SK-N-SH treated with all-trans-retinoic acid at 6 μM for 48 hours (cell line): ENCODE measurements at regions not wholly inside any gene's neighbourhood (a gene's known extent, or its start where the extent isn't known, plus 50 kb on each side); places are given as distances from the start of the nearest gene placed in this dataset.

Source experiments
- ATAC-seq: fragments of 200-7000 bp; cut with Tn5 transposase; 3 replicates; pipeline ENCODE4 v1.9.1; 2020; ENCODE audit warnings: mild to moderate bottlenecking, moderate library complexity
- ARNTL ChIP-seq: fragments of 450-650 bp; formaldehyde crosslinking; IDR thresholded peaks from 2 replicates; pipeline ENCODE4 v1.5.0; 2020; ENCODE audit warnings: low read depth, mild to moderate bottlenecking, moderate library complexity, borderline replicate concordance
- BACH2 ChIP-seq: fragments of 250-450 bp; sonication (Bioruptor Pico); IDR thresholded peaks from 2 replicates; pipeline ENCODE4 v1.9.0; 2021; ENCODE audit warnings: mild to moderate bottlenecking, borderline replicate concordance
- CSRNP3 ChIP-seq: fragments of 250-450 bp; sonication (Bioruptor Pico); IDR thresholded peaks from 2 replicates; pipeline ENCODE4 v1.5.1; 2021; ENCODE audit warnings: mild to moderate bottlenecking, moderate library complexity
- ESRRG ChIP-seq: fragments of 250-450 bp; sonication (Bioruptor Pico); IDR thresholded peaks from 2 replicates; pipeline ENCODE4 v1.6.1; 2021; ENCODE audit warnings: mild to moderate bottlenecking
- GLIS3 ChIP-seq: fragments of 250-450 bp; sonication (Bioruptor Pico); IDR thresholded peaks from 2 replicates; pipeline ENCODE4 v1.5.0; 2020; ENCODE audit warnings: mild to moderate bottlenecking, moderate library complexity
- ISL1 ChIP-seq: fragments of 250-450 bp; sonication (Bioruptor Pico); IDR thresholded peaks from 2 replicates; pipeline ENCODE4 v2.1.2; 2022; ENCODE audit warnings: mild to moderate bottlenecking, moderate library complexity
- OSR1 ChIP-seq: fragments of 250-450 bp; sonication (Bioruptor Pico); IDR thresholded peaks from 2 replicates; pipeline ENCODE4 v1.8.0; 2022; ENCODE audit warnings: moderate library complexity, mild to moderate bottlenecking, inconsistent platforms
- PATZ1 ChIP-seq: fragments of 250-450 bp; sonication (Bioruptor Pico); IDR thresholded peaks from 2 replicates; pipeline ENCODE4 v1.8.0; 2020; ENCODE audit warnings: mild to moderate bottlenecking, moderate library complexity, borderline replicate concordance
- POU6F1 ChIP-seq: fragments of 250-450 bp; sonication (Bioruptor Pico); IDR thresholded peaks from 2 replicates; pipeline ENCODE4 v1.8.0; 2021; ENCODE audit warnings: low read depth, mild to moderate bottlenecking, moderate library complexity, borderline replicate concordance
- PPARA ChIP-seq: fragments of 250-450 bp; sonication (Bioruptor Pico); IDR thresholded peaks from 2 replicates; pipeline ENCODE4 v1.5.0; 2020; ENCODE audit warnings: mild to moderate bottlenecking, borderline replicate concordance
- RARB ChIP-seq: fragments of 250-450 bp; sonication (Bioruptor Pico); IDR thresholded peaks from 2 replicates; pipeline ENCODE4 v1.8.0; 2021; ENCODE audit warnings: mild to moderate bottlenecking, moderate library complexity
- SNAI2 ChIP-seq: fragments of 250-450 bp; sonication (Bioruptor Pico); IDR thresholded peaks from 2 replicates; pipeline ENCODE4 v1.5.0; 2020; ENCODE audit warnings: mild to moderate bottlenecking, moderate library complexity
- TOX ChIP-seq: fragments of 250-450 bp; sonication (Bioruptor Pico); IDR thresholded peaks from 2 replicates; pipeline ENCODE4 v1.8.0; 2021; ENCODE audit warnings: mild to moderate bottlenecking, moderate library complexity, borderline replicate concordance
- ZC3H10 ChIP-seq: fragments of 250-450 bp; sonication (Bioruptor Pico); IDR thresholded peaks from 2 replicates; pipeline ENCODE4 v1.5.1; 2021; ENCODE audit warnings: mild to moderate bottlenecking, moderate library complexity
- ZFP3 ChIP-seq: fragments of 250-450 bp; sonication (Bioruptor Pico); IDR thresholded peaks from 2 replicates; pipeline ENCODE4 v1.5.0; 2020; ENCODE audit warnings: mild to moderate bottlenecking, moderate library complexity
- ZFP30 ChIP-seq: fragments of 450-650 bp; formaldehyde crosslinking; IDR thresholded peaks from 2 replicates; pipeline ENCODE4 v1.5.0; 2022; ENCODE audit warnings: mild to moderate bottlenecking, moderate library complexity
- ZNF565 ChIP-seq: fragments of 450-650 bp; formaldehyde crosslinking; conservative IDR thresholded peaks from 2 replicates; pipeline ENCODE4 v1.5.0; 2020; ENCODE audit warnings: low read depth, mild to moderate bottlenecking, moderate library complexity
- ZNF70 ChIP-seq: fragments of 450-650 bp; formaldehyde crosslinking; IDR thresholded peaks from 2 replicates; pipeline ENCODE4 v1.5.0; 2020; ENCODE audit warnings: mild to moderate bottlenecking, moderate library complexity
- ZNF8 ChIP-seq: fragments of 450-650 bp; formaldehyde crosslinking; IDR thresholded peaks from 2 replicates; pipeline ENCODE4 v1.5.0; 2020; ENCODE audit warnings: mild to moderate bottlenecking, moderate library complexity
- TF ChIP-seq, protein P1 (sequence below): fragments of 250-450 bp; sonication (Bioruptor Pico); IDR thresholded peaks from 2 replicates; pipeline ENCODE4 v1.5.0; 2020; ENCODE audit warnings: mild to moderate bottlenecking, moderate library complexity
- TF ChIP-seq, protein P2 (sequence below): fragments of 250-450 bp; sonication (Bioruptor Pico); IDR thresholded peaks from 2 replicates; pipeline ENCODE4 v1.5.1; 2020; ENCODE audit warnings: low read depth, mild to moderate bottlenecking, moderate library complexity

GRCh38 chr13:24091080-24091479 lies 69.4 kb upstream of the SPATA13 start (continued):
- TF ChIP-seq TOX (CRISPR knock-in tag) (no peak), BACH2 (CRISPR knock-in tag) (no peak), CSRNP3 (no peak), ZC3H10 (CRISPR knock-in tag) (no peak), ZNF70 (CRISPR knock-in tag) (no peak)

GRCh38 chr13:24092108-24092507 lies 68.4 kb upstream of the SPATA13 start:
- no peak for ATAC-seq
- no peak for TF ChIP-seq ZC3H10 (CRISPR knock-in tag)
- no peak for TF ChIP-seq ISL1 (CRISPR knock-in tag)
- TF ChIP-seq ZNF565: no peak
- TF ChIP-seq POU6F1: no peak
- TF ChIP-seq ZFP30 (CRISPR knock-in tag): no peak
- TF ChIP-seq ZNF8 (CRISPR knock-in tag): no peak
- TF ChIP-seq ARNTL (CRISPR knock-in tag): no peak
- no peak for TF ChIP-seq CSRNP3
- TF ChIP-seq ZNF70 (CRISPR knock-in tag): no peak
- TF ChIP-seq PATZ1 (CRISPR knock-in tag): no peak
- TF ChIP-seq ESRRG: no peak
- no peak for TF ChIP-seq TOX (CRISPR knock-in tag)
- TF ChIP-seq SNAI2: no peak
- no peak for TF ChIP-seq RARB (CRISPR knock-in tag)
- TF ChIP-seq PPARA (CRISPR knock-in tag): no peak
- TF ChIP-seq, all 23 proteins: peak for 0

DNA sequence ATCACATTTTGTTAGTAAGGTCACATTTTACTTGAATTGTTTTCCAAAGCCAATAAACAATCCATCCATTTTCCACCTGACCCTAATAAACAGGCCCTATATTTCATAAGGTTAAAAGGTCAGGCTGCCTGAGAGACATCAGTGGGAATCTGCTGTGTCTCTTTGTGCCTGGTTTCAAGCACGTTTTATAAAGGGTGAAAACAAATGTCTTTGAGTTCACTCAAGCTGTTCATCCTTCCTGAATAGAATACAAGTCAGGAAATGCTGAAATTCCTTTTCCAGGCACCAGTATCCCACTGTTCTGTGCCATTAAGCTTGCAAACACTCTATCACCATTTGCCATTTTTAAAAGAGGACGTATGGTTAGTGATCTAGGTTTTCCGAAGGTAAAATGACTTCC lies 67.5 kb upstream of the SPATA13 start:
- ATAC-seq: no peak
- TF ChIP-seq ZNF70 (CRISPR knock-in tag) (no peak), GLIS3 (CRISPR knock-in tag) (no peak), ZNF8 (CRISPR knock-in tag) (no peak), ZNF565 (no peak), PATZ1 (CRISPR knock-in tag) (no peak), POU6F1 (no peak), ESRRG (no peak), OSR1 (CRISPR knock-in tag) (no peak), CSRNP3 (no peak), ZC3H10 (CRISPR knock-in tag) (no peak), ZFP3 (CRISPR knock-in tag) (no peak), TOX (CRISPR knock-in tag) (no peak), ARNTL (CRISPR knock-in tag) (no peak)
- TF ChIP-seq, protein P1, sequence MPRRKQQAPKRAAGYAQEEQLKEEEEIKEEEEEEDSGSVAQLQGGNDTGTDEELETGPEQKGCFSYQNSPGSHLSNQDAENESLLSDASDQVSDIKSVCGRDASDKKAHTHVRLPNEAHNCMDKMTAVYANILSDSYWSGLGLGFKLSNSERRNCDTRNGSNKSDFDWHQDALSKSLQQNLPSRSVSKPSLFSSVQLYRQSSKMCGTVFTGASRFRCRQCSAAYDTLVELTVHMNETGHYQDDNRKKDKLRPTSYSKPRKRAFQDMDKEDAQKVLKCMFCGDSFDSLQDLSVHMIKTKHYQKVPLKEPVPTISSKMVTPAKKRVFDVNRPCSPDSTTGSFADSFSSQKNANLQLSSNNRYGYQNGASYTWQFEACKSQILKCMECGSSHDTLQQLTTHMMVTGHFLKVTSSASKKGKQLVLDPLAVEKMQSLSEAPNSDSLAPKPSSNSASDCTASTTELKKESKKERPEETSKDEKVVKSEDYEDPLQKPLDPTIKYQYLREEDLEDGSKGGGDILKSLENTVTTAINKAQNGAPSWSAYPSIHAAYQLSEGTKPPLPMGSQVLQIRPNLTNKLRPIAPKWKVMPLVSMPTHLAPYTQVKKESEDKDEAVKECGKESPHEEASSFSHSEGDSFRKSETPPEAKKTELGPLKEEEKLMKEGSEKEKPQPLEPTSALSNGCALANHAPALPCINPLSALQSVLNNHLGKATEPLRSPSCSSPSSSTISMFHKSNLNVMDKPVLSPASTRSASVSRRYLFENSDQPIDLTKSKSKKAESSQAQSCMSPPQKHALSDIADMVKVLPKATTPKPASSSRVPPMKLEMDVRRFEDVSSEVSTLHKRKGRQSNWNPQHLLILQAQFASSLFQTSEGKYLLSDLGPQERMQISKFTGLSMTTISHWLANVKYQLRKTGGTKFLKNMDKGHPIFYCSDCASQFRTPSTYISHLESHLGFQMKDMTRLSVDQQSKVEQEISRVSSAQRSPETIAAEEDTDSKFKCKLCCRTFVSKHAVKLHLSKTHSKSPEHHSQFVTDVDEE (CRISPR knock-in tag): no peak
- TF ChIP-seq, protein P2, sequence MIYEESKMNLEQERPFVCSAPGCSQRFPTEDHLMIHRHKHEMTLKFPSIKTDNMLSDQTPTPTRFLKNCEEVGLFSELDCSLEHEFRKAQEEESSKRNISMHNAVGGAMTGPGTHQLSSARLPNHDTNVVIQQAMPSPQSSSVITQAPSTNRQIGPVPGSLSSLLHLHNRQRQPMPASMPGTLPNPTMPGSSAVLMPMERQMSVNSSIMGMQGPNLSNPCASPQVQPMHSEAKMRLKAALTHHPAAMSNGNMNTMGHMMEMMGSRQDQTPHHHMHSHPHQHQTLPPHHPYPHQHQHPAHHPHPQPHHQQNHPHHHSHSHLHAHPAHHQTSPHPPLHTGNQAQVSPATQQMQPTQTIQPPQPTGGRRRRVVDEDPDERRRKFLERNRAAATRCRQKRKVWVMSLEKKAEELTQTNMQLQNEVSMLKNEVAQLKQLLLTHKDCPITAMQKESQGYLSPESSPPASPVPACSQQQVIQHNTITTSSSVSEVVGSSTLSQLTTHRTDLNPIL (CRISPR knock-in tag): no peak
